ENCODE measurements at regions not wholly inside any gene's neighbourhood (a gene's known extent, or its start where the extent isn't known, plus 50 kb on each side); places are given as distances from the start of the nearest gene placed in this dataset.

GRCh38 chr15:85280203-85280602 lies 100.2 kb upstream of the AKAP13 start:
- TF ChIP-seq POLR2AphosphoS5 (IDR thresholded peaks at IDR 0.05; ENCODE audit: low read depth, low read length) (no peak), TAF1 (IDR thresholded peaks at IDR 0.05; ENCODE audit: borderline replicate concordance, insufficient read depth, low read length) (no peak), FOXP2 (optimal IDR thresholded peaks at IDR 0.05; ENCODE audit: borderline replicate concordance, extremely low read depth, extremely low read length, insufficient read depth) (no peak), SIN3A (IDR thresholded peaks at IDR 0.05; ENCODE audit: borderline replicate concordance, insufficient read depth, low read length) (no peak), REST (IDR thresholded peaks at IDR 0.05; ENCODE audit: insufficient read depth in 1 of 2, low read depth in 2 of 2, low read length in 2 of 2) (no peak)

GRCh38 chr15:85281293-85281882 lies 99.0 kb upstream of the AKAP13 start:
- no peak for TF ChIP-seq TAF1 (IDR thresholded peaks at IDR 0.05; ENCODE audit: borderline replicate concordance, insufficient read depth, low read length)
- no peak for TF ChIP-seq FOXP2 (optimal IDR thresholded peaks at IDR 0.05; ENCODE audit: borderline replicate concordance, extremely low read depth, extremely low read length, insufficient read depth)
- TF ChIP-seq SIN3A (IDR thresholded peaks at IDR 0.05; ENCODE audit: borderline replicate concordance, insufficient read depth, low read length) = no peak
- no peak for TF ChIP-seq REST (IDR thresholded peaks at IDR 0.05; ENCODE audit: insufficient read depth in 1 of 2, low read depth in 2 of 2, low read length in 2 of 2)
- TF ChIP-seq POLR2AphosphoS5 (IDR thresholded peaks at IDR 0.05; ENCODE audit: low read depth, low read length) = no peak

- TF ChIP-seq POLR2AphosphoS5 (IDR thresholded peaks at IDR 0.05; ENCODE audit: low read depth, low read length) (no peak), SIN3A (IDR thresholded peaks at IDR 0.05; ENCODE audit: borderline replicate concordance, insufficient read depth, low read length) (no peak), REST (IDR thresholded peaks at IDR 0.05; ENCODE audit: insufficient read depth in 1 of 2, low read depth in 2 of 2, low read length in 2 of 2) (no peak), FOXP2 (optimal IDR thresholded peaks at IDR 0.05; ENCODE audit: borderline replicate concordance, extremely low read depth, extremely low read length, insufficient read depth) (no peak), TAF1 (IDR thresholded peaks at IDR 0.05; ENCODE audit: borderline replicate concordance, insufficient read depth, low read length) (no peak)
Measured at GRCh38 chr15:85282504-85283115, 97.8 kb upstream of the AKAP13 start.

- TF ChIP-seq REST (IDR thresholded peaks at IDR 0.05; ENCODE audit: insufficient read depth in 1 of 2, low read depth in 2 of 2, low read length in 2 of 2) (no peak), POLR2AphosphoS5 (IDR thresholded peaks at IDR 0.05; ENCODE audit: low read depth, low read length) (no peak), SIN3A (IDR thresholded peaks at IDR 0.05; ENCODE audit: borderline replicate concordance, insufficient read depth, low read length) (no peak), TAF1 (IDR thresholded peaks at IDR 0.05; ENCODE audit: borderline replicate concordance, insufficient read depth, low read length) (no peak), FOXP2 (optimal IDR thresholded peaks at IDR 0.05; ENCODE audit: borderline replicate concordance, extremely low read depth, extremely low read length, insufficient read depth) (no peak)
Measured at GRCh38 chr15:85284497-85284896, 95.9 kb upstream of the AKAP13 start.

Data from PFSK-1 (cell line).